EH (cell line): ENCODE measurements at regions not wholly inside any gene's neighbourhood (a gene's known extent, or its start where the extent isn't known, plus 50 kb on each side); places are given as distances from the start of the nearest gene placed in this dataset.
A peak's percentile ranks its signal among the peaks of the same experiment; 100 is the strongest.

ENCODE experiments used
- DNase-seq: peaks from one replicate; pipeline ENCODE4 v3.0.0-alpha.2; 2015; ENCODE audit warnings: low read depth

- no peak for DNase-seq
Measured at GRCh38 chr6:108778421-108779186, 69.6 kb upstream of the ARMC2 start.

GRCh38 chr6:108779536-108780275, 68.5 kb upstream of the ARMC2 start:
- peak; percentile 48 for DNase-seq

- no peak for DNase-seq
Measured at GRCh38 chr6:108780784-108781183, 67.4 kb upstream of the ARMC2 start.

- peak; percentile 13 for DNase-seq
Measured at GRCh38 chr6:108781419-108782100, 66.7 kb upstream of the ARMC2 start.

GRCh38 chr6:108782179-108783041, 65.8 kb upstream of the ARMC2 start:
- peak; percentile 80 for DNase-seq

- no peak for DNase-seq
Measured at GRCh38 chr6:108785653-108786052, 62.6 kb upstream of the ARMC2 start.

GRCh38 chr6:108788416-108788815, 59.8 kb upstream of the ARMC2 start:
- DNase-seq: no peak

- DNase-seq: no peak
Measured at GRCh38 chr6:108789475-108789874, 58.7 kb upstream of the ARMC2 start.

- DNase-seq: no peak
Measured at GRCh38 chr6:108791700-108792099, 56.5 kb upstream of the ARMC2 start.

GRCh38 chr6:108793516-108794251, 54.5 kb upstream of the ARMC2 start:
- DNase-seq: peak; percentile 45

- no peak for DNase-seq
Measured at GRCh38 chr6:108795122-108795521, 53.1 kb upstream of the ARMC2 start.

GRCh38 chr6:108795814-108796213, 52.4 kb upstream of the ARMC2 start:
- no peak for DNase-seq

- no peak for DNase-seq
Measured at GRCh38 chr6:108796875-108797274, 51.3 kb upstream of the ARMC2 start.

- DNase-seq: peak; percentile 26
Measured at GRCh38 chr6:108797951-108798669, 50.1 kb upstream of the ARMC2 start.
